ENCODE measurements at regions not wholly inside any gene's neighbourhood (a gene's known extent, or its start where the extent isn't known, plus 50 kb on each side); places are given as distances from the start of the nearest gene placed in this dataset.
A peak's percentile ranks its signal among the peaks of the same experiment; 100 is the strongest.

DNA sequence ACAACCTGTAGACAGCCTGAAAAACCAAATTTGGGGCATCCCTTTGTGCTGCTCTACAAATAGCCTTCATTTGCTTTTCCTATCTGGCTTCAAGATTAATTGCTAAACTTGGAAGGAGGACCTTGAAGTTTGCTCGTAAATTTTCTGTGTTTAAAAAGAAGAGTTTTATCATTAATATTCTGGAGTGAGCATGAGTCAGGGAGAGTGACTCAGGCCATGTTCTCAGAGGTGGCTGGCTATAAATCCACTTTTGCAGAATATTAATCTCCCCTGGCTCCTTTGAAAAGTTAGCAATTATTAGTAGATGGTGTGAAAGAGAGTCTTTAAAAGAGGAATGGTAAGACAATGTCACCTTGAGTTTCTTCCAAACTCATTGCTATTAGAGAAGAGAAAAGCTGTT lies 91.0 kb downstream of the ANKEF1 start:
- intact Hi-C loops (cut with DNase I) = no loop called here
- Histone ChIP-seq H3K4me3 (no peak overlapping the region), H3K27me3 (no peaks in the 10 kb centered on the region), H3K9me3 (no peaks in the 10 kb centered on the region), H3K4me1 (no peaks in the 10 kb centered on the region), H3K36me3 (no peaks in the 10 kb centered on the region), H3K27ac (no peak overlapping the region)
- 78% methylated on average over 1 of the region's 1 CpG for WGBS (ENCODE audit: insufficient coverage, low coverage, low lambda C conversion rate, missing lambda C conversion rate)
- DNase-seq = no peak
- no peak for ATAC-seq
- no peak for TF ChIP-seq POLR2A (IDR thresholded peaks at IDR 0.05)
- TF ChIP-seq, protein P1, sequence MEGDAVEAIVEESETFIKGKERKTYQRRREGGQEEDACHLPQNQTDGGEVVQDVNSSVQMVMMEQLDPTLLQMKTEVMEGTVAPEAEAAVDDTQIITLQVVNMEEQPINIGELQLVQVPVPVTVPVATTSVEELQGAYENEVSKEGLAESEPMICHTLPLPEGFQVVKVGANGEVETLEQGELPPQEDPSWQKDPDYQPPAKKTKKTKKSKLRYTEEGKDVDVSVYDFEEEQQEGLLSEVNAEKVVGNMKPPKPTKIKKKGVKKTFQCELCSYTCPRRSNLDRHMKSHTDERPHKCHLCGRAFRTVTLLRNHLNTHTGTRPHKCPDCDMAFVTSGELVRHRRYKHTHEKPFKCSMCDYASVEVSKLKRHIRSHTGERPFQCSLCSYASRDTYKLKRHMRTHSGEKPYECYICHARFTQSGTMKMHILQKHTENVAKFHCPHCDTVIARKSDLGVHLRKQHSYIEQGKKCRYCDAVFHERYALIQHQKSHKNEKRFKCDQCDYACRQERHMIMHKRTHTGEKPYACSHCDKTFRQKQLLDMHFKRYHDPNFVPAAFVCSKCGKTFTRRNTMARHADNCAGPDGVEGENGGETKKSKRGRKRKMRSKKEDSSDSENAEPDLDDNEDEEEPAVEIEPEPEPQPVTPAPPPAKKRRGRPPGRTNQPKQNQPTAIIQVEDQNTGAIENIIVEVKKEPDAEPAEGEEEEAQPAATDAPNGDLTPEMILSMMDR (IDR thresholded peaks at IDR 0.05) = no peak

DNA sequence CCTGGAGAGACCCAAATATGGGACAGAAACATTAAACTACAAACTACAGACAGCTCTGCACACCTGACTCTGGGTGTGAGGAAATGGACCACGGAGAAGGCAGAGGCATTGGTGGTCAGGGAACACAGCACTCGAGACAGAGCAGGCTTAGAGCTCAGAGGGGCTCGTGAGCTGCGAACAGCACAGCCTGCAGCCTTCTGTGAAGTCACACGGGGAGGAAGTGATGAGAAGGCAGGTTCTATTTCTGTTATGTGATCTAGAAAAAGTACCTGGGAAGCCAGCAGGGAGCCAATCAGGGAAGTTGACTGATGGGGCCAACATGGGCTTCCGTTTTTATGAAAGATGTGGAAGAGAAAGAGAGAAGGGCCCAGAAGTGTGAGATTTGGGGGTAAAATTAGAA lies 88.9 kb upstream of the SNAP25 start:
- DNase-seq = no peak
- H3K27me3 ChIP-seq = no peaks in the 10 kb centered on the region
- H3K4me1 ChIP-seq = no peaks in the 10 kb centered on the region
- no peak for ATAC-seq
- intact Hi-C loops (cut with DNase I) = no loop called here
- WGBS (ENCODE audit: insufficient coverage, low coverage, low lambda C conversion rate, missing lambda C conversion rate) = 76% methylated on average over 6 of the region's 6 CpGs
- H3K36me3 ChIP-seq = no peaks in the 10 kb centered on the region
- H3K4me3 ChIP-seq = no peak overlapping the region
- H3K9me3 ChIP-seq = no peaks in the 10 kb centered on the region
- no peak overlapping the region for H3K27ac ChIP-seq
- TF ChIP-seq, protein P1 (IDR thresholded peaks at IDR 0.05) = no peak
- TF ChIP-seq POLR2A (IDR thresholded peaks at IDR 0.05) = no peak

DNA sequence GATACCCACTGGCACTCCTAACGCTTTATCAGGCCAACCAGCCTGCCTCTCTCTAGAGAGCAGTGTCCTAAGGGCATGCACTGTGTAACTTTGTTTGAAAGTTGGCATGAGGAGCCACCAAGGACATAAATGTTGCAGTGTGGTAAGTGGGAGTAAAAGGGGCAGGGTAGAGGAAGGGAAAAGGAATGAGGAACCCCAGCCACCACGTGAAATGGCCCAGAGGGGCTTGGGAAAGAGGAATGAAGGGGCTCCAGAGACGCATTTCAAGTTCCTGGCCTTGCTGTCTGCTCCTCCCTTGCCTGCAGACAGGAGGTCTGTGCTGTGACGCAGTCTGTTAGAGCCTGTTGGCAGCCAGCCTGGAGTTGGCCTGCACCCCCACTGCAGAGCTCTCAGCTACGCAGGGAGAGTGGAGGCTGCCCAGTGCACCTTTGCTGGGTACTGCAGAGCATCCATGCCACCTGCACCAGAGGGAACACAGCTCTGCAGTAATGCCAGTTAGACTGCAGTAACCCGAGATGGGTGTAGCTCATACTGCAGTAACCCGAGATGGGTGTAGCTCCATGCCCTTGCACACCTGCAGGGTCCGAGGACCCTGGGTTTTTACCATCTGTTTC lies 86.8 kb upstream of the SNAP25 start:
- TF ChIP-seq, protein P1 (IDR thresholded peaks at IDR 0.05) = no peak
- no peak for TF ChIP-seq POLR2A (IDR thresholded peaks at IDR 0.05)
- Histone ChIP-seq H3K4me3 (no peak overlapping the region), H3K36me3 (no peaks in the 10 kb centered on the region), H3K27me3 (no peaks in the 10 kb centered on the region), H3K4me1 (no peaks in the 10 kb centered on the region), H3K9me3 (no peaks in the 10 kb centered on the region), H3K27ac (no peak overlapping the region)
- ATAC-seq = peak; percentile 82 to 92 (median 86)
- intact Hi-C loops (cut with DNase I) = no loop called here
- 23% methylated on average over 4 of the region's 8 CpGs for WGBS (ENCODE audit: insufficient coverage, low coverage, low lambda C conversion rate, missing lambda C conversion rate)
- DNase-seq = peak; percentile 52 to 67 (median 61)

DNA sequence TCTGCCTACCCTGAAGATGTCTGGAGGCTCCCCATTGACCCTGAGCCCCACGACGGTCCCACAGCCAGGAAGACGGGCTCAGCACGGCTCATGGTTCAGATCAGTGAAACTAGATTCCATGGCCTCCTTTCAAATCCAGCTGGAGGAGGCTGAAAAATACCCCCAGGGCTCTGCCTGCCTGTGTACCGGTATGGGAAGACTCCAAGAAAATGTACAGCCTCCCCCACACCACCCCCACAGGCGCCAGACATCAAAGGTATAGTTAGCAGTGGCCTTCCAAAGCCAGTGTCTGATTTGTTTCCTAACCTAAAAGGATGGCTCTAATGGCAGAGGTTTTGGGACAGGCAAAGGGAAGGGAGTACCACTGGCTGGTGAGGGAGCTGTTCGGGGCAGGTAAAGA lies 86.2 kb upstream of the SNAP25 start:
- DNase-seq (no peak), ATAC-seq (no peak)
- Histone ChIP-seq H3K4me3 (no peak overlapping the region), H3K36me3 (no peaks in the 10 kb centered on the region), H3K4me1 (peaks cover 0 to under 1% (median 0%) of the 10 kb centered on the region in 4 donors), H3K27ac (no peak overlapping the region), H3K27me3 (no peaks in the 10 kb centered on the region), H3K9me3 (no peaks in the 10 kb centered on the region)
- WGBS (ENCODE audit: insufficient coverage, low coverage, low lambda C conversion rate, missing lambda C conversion rate) = 84% methylated on average over 2 of the region's 7 CpGs
- TF ChIP-seq, protein P1 (IDR thresholded peaks at IDR 0.05) = no peak
- TF ChIP-seq POLR2A (IDR thresholded peaks at IDR 0.05) = no peak
- intact Hi-C loops (cut with DNase I) = no loop called here

DNA sequence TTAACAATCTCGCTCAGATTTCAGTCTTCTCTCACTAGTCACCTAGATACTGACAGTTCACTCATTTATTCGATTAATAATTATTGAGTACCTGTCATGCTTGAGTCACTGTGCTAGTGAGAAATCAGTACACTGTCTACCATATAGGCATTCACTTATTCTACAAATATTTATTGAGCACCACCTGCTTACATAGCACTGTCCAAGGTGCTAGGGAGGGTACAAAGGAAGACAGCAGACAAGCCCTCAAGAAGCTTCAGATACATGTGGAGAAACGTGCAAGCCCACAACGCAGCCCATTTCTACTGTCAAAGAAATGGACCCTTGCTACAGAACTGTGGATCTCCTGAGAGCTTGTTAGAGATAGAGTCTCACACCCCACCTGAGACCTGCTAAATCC lies 85.1 kb upstream of the SNAP25 start:
- H3K4me1 ChIP-seq = peaks cover 0 to 3% (median 0%) of the 10 kb centered on the region in 4 donors
- no peaks in the 10 kb centered on the region for H3K27me3 ChIP-seq
- ATAC-seq (no peak), DNase-seq (no peak)
- H3K9me3 ChIP-seq = no peaks in the 10 kb centered on the region
- H3K36me3 ChIP-seq = no peaks in the 10 kb centered on the region
- intact Hi-C loops (cut with DNase I) = no loop called here
- H3K27ac ChIP-seq = no peak overlapping the region
- TF ChIP-seq, protein P1 (IDR thresholded peaks at IDR 0.05) = no peak
- TF ChIP-seq POLR2A (IDR thresholded peaks at IDR 0.05) = no peak
- 81% methylated on average over 4 of the region's 4 CpGs for WGBS (ENCODE audit: insufficient coverage, low coverage, low lambda C conversion rate, missing lambda C conversion rate)
- H3K4me3 ChIP-seq = no peak overlapping the region

Data from right lobe of liver (tissue), 6 donors.